Ishikawa (cell line): ENCODE measurements at regions not wholly inside any gene's neighbourhood (a gene's known extent, or its start where the extent isn't known, plus 50 kb on each side); places are given as distances from the start of the nearest gene placed in this dataset.

Experiments
- CEBPB ChIP-seq: IDR thresholded peaks from 2 replicates; pipeline ENCODE4 v1.6.1; 2012
- CREB1 ChIP-seq: IDR thresholded peaks from 2 replicates; pipeline ENCODE4 v1.6.1; 2012; ENCODE audit warnings: low read depth
- EP300 ChIP-seq: IDR thresholded peaks from 2 replicates; pipeline ENCODE4 v1.6.1; 2012; ENCODE audit warnings: borderline replicate concordance
- FOXM1 ChIP-seq: IDR thresholded peaks from 2 replicates; pipeline ENCODE4 v1.6.1; 2012; ENCODE audit warnings: low read depth, borderline replicate concordance
- MAX ChIP-seq: IDR thresholded peaks from 2 replicates; pipeline ENCODE4 v1.6.1; 2012
- RAD21 ChIP-seq: IDR thresholded peaks from 2 replicates; pipeline ENCODE4 v1.6.1; 2012; ENCODE audit warnings: low read depth
- TAF1 ChIP-seq: IDR thresholded peaks from 2 replicates; pipeline ENCODE4 v1.6.1; 2012; ENCODE audit warnings: low read depth, mild to moderate bottlenecking
- TCF12 ChIP-seq: IDR thresholded peaks from 2 replicates; pipeline ENCODE4 v1.6.1; 2012; ENCODE audit warnings: low read depth
- TEAD4 ChIP-seq: IDR thresholded peaks from 2 replicates; pipeline ENCODE4 v1.6.1; 2012
- USF1 ChIP-seq: IDR thresholded peaks from 2 replicates; pipeline ENCODE4 v1.6.1; 2012
- YY1 ChIP-seq: IDR thresholded peaks from 2 replicates; pipeline ENCODE4 v1.6.1; 2012; ENCODE audit warnings: low read depth
- ZBTB7A ChIP-seq: IDR thresholded peaks from 2 replicates; pipeline ENCODE4 v1.6.1; 2012; ENCODE audit warnings: low read depth
- TF ChIP-seq, protein P1 (sequence below): IDR thresholded peaks from 2 replicates; pipeline ENCODE4 v1.6.1; 2012; ENCODE audit warnings: low read depth, mild to moderate bottlenecking

GRCh38 chr2:23135481-23136100 lies 249.4 kb upstream of the KLHL29 start:
- no peak for TF ChIP-seq TCF12
- TF ChIP-seq RAD21 = no peak
- TF ChIP-seq CEBPB = no peak
- no peak for TF ChIP-seq TAF1
- TF ChIP-seq, protein P1, sequence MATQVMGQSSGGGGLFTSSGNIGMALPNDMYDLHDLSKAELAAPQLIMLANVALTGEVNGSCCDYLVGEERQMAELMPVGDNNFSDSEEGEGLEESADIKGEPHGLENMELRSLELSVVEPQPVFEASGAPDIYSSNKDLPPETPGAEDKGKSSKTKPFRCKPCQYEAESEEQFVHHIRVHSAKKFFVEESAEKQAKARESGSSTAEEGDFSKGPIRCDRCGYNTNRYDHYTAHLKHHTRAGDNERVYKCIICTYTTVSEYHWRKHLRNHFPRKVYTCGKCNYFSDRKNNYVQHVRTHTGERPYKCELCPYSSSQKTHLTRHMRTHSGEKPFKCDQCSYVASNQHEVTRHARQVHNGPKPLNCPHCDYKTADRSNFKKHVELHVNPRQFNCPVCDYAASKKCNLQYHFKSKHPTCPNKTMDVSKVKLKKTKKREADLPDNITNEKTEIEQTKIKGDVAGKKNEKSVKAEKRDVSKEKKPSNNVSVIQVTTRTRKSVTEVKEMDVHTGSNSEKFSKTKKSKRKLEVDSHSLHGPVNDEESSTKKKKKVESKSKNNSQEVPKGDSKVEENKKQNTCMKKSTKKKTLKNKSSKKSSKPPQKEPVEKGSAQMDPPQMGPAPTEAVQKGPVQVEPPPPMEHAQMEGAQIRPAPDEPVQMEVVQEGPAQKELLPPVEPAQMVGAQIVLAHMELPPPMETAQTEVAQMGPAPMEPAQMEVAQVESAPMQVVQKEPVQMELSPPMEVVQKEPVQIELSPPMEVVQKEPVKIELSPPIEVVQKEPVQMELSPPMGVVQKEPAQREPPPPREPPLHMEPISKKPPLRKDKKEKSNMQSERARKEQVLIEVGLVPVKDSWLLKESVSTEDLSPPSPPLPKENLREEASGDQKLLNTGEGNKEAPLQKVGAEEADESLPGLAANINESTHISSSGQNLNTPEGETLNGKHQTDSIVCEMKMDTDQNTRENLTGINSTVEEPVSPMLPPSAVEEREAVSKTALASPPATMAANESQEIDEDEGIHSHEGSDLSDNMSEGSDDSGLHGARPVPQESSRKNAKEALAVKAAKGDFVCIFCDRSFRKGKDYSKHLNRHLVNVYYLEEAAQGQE = no peak
- no peak for TF ChIP-seq MAX
- no peak for TF ChIP-seq ZBTB7A
- TF ChIP-seq CREB1 = no peak
- no peak for TF ChIP-seq EP300
- TF ChIP-seq TEAD4 = no peak
- TF ChIP-seq USF1 = no peak
- no peak for TF ChIP-seq FOXM1
- no peak for TF ChIP-seq YY1
